ENCODE measurements at regions not wholly inside any gene's neighbourhood (a gene's known extent, or its start where the extent isn't known, plus 50 kb on each side); places are given as distances from the start of the nearest gene placed in this dataset.
"Not testable (repeated sequence)": the region's sequence is repeated elsewhere in the genome, so short reads cannot be mapped to it uniquely, and the experiment has no call there.

- no peak for TF ChIP-seq PHF8 (IDR thresholded peaks at IDR 0.05; ENCODE audit: borderline replicate concordance, low read depth)
- no peak for TF ChIP-seq CHD4 (IDR thresholded peaks at IDR 0.05; ENCODE audit: borderline replicate concordance)
Measured at GRCh38 chr6:21753241-21754108, 159.9 kb downstream of the SOX4 start (continued).

- Histone ChIP-seq H3K4me2 (peak overlapping the region; percentile 62), H3K27ac (peak overlapping the region; percentile 76 to 84), H3K4me1 (peaks cover 53% of the 10 kb centered on the region), H3K4me3 (no peak overlapping the region), H3K9me3 (no peaks in the 10 kb centered on the region)
- peak; percentile 42 to 64 for DNase-seq (ENCODE audit: low read depth in 1 of 2, low spot score in 1 of 2)
- TF ChIP-seq FOSL2 (IDR thresholded peaks at IDR 0.05), result no peak
- peak; percentile 77 for TF ChIP-seq FOSL2 (CRISPR knock-in tag; IDR thresholded peaks at IDR 0.05)
- TF ChIP-seq MAX (IDR thresholded peaks at IDR 0.05), result peak; percentile 60
- no peak for TF ChIP-seq CEBPB (IDR thresholded peaks at IDR 0.05)
- TF ChIP-seq ZC3H11A (IDR thresholded peaks at IDR 0.05), result no peak
- no peak for TF ChIP-seq CHD4 (IDR thresholded peaks at IDR 0.05; ENCODE audit: borderline replicate concordance)
- peak; percentile 53 for TF ChIP-seq JUNB (IDR thresholded peaks at IDR 0.05)
- ATAC-seq, result peak; percentile 82 to 83
- no peak for FAIRE-seq
- CTCF ChIA-PET, result no interaction called here
- POLR2A ChIA-PET, result no interaction called here
- WGBS (ENCODE audit: missing lambda C conversion rate), result 3% methylated on average over 5 of the region's 5 CpGs
Measured at GRCh38 chr6:21754891-21755290, 161.3 kb downstream of the SOX4 start.

DNA sequence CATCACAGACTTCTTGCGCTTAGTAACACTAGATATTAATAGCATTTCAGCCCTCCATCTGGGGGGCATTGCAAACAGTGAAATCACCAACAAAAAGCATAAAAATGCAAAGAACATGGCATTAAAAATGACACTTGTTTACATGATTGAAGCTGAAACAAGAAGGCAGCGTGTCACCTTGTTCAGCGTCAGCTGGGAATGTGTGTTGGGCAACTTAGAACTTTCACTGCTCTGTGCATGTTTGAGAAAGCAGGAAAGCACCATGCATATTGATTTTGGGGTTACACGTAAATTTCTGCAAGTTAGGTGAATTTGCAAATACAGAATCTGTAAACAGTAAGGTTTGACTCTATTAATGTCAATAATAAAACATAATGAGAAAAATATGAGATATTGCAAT lies 162.9 kb downstream of the SOX4 start:
- peak overlapping the region; percentile 54 to 76; a peak in 4 of 6 replicates for H3K27ac ChIP-seq
- peaks cover 52% of the 10 kb centered on the region for H3K4me1 ChIP-seq
- no peak for DNase-seq (ENCODE audit: low read depth in 1 of 2, low spot score in 1 of 2)
- ChIA-PET CTCF (no interaction called here), POLR2A (no interaction called here)
- no peak for FAIRE-seq
- WGBS (ENCODE audit: missing lambda C conversion rate), result 93% methylated on average over 4 of the region's 4 CpGs
- no peak for ATAC-seq
- TF ChIP-seq RCOR1 (IDR thresholded peaks at IDR 0.05; ENCODE audit: low read depth, low read length) (no peak), BCL3 (IDR thresholded peaks at IDR 0.05) (no peak), ZC3H11A (IDR thresholded peaks at IDR 0.05) (no peak), SMC3 (IDR thresholded peaks at IDR 0.05) (no peak), NR3C1 (IDR thresholded peaks at IDR 0.05) (no peak), ZSCAN20 (CRISPR knock-in tag; IDR thresholded peaks at IDR 0.05) (no peak), KDM1A (IDR thresholded peaks at IDR 0.05; ENCODE audit: low read depth) (no peak), ZNF302 (CRISPR knock-in tag; IDR thresholded peaks at IDR 0.05) (no peak), ESRRA (IDR thresholded peaks at IDR 0.05; ENCODE audit: borderline replicate concordance, low read length) (no peak)
- TF ChIP-seq, protein P1, sequence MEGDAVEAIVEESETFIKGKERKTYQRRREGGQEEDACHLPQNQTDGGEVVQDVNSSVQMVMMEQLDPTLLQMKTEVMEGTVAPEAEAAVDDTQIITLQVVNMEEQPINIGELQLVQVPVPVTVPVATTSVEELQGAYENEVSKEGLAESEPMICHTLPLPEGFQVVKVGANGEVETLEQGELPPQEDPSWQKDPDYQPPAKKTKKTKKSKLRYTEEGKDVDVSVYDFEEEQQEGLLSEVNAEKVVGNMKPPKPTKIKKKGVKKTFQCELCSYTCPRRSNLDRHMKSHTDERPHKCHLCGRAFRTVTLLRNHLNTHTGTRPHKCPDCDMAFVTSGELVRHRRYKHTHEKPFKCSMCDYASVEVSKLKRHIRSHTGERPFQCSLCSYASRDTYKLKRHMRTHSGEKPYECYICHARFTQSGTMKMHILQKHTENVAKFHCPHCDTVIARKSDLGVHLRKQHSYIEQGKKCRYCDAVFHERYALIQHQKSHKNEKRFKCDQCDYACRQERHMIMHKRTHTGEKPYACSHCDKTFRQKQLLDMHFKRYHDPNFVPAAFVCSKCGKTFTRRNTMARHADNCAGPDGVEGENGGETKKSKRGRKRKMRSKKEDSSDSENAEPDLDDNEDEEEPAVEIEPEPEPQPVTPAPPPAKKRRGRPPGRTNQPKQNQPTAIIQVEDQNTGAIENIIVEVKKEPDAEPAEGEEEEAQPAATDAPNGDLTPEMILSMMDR (IDR thresholded peaks at IDR 0.05), result no peak
- no peaks in the 10 kb centered on the region for H3K9me3 ChIP-seq
- no peak overlapping the region for H3K4me3 ChIP-seq
- no peak overlapping the region for H3K4me2 ChIP-seq

DNA sequence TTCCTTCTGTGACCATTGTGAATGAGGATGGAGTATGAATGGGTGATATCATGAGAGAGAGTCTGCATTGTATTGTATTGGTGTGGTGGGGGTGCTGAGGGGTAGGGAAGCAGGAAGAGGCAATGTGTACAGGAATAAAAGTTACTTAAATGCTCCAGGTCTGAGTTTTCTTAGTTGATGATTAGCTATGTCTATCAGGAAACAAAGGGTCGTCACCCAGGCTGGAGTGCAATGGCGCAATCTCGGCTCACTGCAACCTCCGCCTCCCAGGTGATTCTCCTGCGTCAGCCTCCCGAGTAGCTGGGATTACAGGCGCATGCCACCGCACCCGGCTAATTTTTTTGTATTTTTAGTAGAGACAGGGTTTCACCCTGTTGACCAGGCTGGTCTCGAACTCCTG lies 163.8 kb downstream of the SOX4 start:
- Histone ChIP-seq H3K4me1 (peaks cover 43% of the 10 kb centered on the region), H3K4me2 (0 out of 3 replicates have a peak overlapping the region, but pooled peaks have one; percentile 21), H3K27ac (peak overlapping the region; percentile 54 to 76; a peak in 4 of 6 replicates)
- CTCF ChIA-PET, result interaction anchor here (0.5 kb wide), 1 partner anchor 42 kb away, joined by 3 read pairs; no protein-coding TSS in a partner anchor
- FAIRE-seq; POLR2A ChIA-PET; DNase-seq (ENCODE audit: low read depth in 1 of 2, low spot score in 1 of 2); ATAC-seq; H3K4me3 ChIP-seq; H3K9me3 ChIP-seq: not testable (repeated sequence)
- 82% methylated on average over 10 of the region's 10 CpGs for WGBS (ENCODE audit: missing lambda C conversion rate)

Measured in A549 (cell line).